Hepatocyte (in vitro differentiated cells): ENCODE measurements at regions not wholly inside any gene's neighbourhood (a gene's known extent, or its start where the extent isn't known, plus 50 kb on each side); places are given as distances from the start of the nearest gene placed in this dataset.
"Not testable (repeated sequence)": the region's sequence is repeated elsewhere in the genome, so short reads cannot be mapped to it uniquely, and the experiment has no call there.

Source experiments
- DNase-seq: peaks from one replicate; pipeline ENCODE4 v3.0.0-alpha.2; 2016; ENCODE audit warnings: low spot score
- H2AFZ ChIP-seq: fragments of 200-600 bp; sonication (generic); 2 replicates; pipeline ENCODE4 v1.6.0; 2016; ENCODE audit warnings: antibody characterized with exemption, mild to moderate bottlenecking
- H3K27ac ChIP-seq: fragments of 200-600 bp; sonication (generic); 2 replicates; pipeline ENCODE4 v1.5.1; 2016; ENCODE audit warnings: mild to moderate bottlenecking
- H3K27me3 ChIP-seq: fragments of 200-600 bp; sonication (generic); 2 replicates; pipeline ENCODE4 v1.6.1; 2016
- H3K36me3 ChIP-seq: fragments of 200-600 bp; sonication (generic); replicated peaks from 2 replicates; pipeline ENCODE4 v1.5.1; 2016; ENCODE audit warnings: low read depth; ENCODE audit not compliant: insufficient read depth
- H3K4me1 ChIP-seq: fragments of 200-600 bp; sonication (generic); 2 replicates; pipeline ENCODE4 v1.5.1; 2016; ENCODE audit warnings: mild to moderate bottlenecking, moderate library complexity; ENCODE audit not compliant: insufficient read depth
- H3K4me2 ChIP-seq: fragments of 200-600 bp; sonication (generic); 2 replicates; pipeline ENCODE4 v1.6.0; 2016
- H3K4me3 ChIP-seq: fragments of 200-600 bp; sonication (generic); 2 replicates; pipeline ENCODE4 v1.5.1; 2016; ENCODE audit warnings: mild to moderate bottlenecking
- H3K79me2 ChIP-seq: fragments of 200-600 bp; sonication (generic); 2 replicates; pipeline ENCODE4 v1.6.0; 2017; ENCODE audit warnings: mild to moderate bottlenecking
- H3K9me2 ChIP-seq: fragments of 200-600 bp; sonication (generic); replicated peaks from 2 replicates; pipeline ENCODE4 v1.6.0; 2017; ENCODE audit warnings: mild to moderate bottlenecking; ENCODE audit not compliant: insufficient read depth
- H3K9me3 ChIP-seq: fragments of 200-600 bp; sonication (generic); 2 replicates; pipeline ENCODE4 v1.5.1; 2016; ENCODE audit warnings: low read depth, mild to moderate bottlenecking
- H4K20me1 ChIP-seq: fragments of 200-600 bp; sonication (generic); 2 replicates; pipeline ENCODE4 v1.6.0; 2016; ENCODE audit warnings: mild to moderate bottlenecking; ENCODE audit not compliant: insufficient read depth, poor library complexity, severe bottlenecking
- CTCF ChIP-seq: fragments of 200-600 bp; sonication (generic); IDR thresholded peaks from 2 replicates; pipeline ENCODE4 v1.5.1; 2016; ENCODE audit warnings: antibody characterized with exemption, mild to moderate bottlenecking; ENCODE audit not compliant: poor library complexity
- EZH2 ChIP-seq: fragments of 200-600 bp; sonication (generic); IDR thresholded peaks from 2 replicates; pipeline ENCODE4 v1.6.1; 2016; ENCODE audit warnings: antibody characterized with exemption, mild to moderate bottlenecking, borderline replicate concordance
- EZH2phosphoT487 ChIP-seq: fragments of 200-600 bp; sonication (generic); IDR thresholded peaks from one replicate; pipeline ENCODE4 v1.6.1; 2018; ENCODE audit warnings: antibody characterized with exemption, mild to moderate bottlenecking, low read depth, moderate library complexity; ENCODE audit not compliant: unreplicated experiment, severe bottlenecking
- WGBS: methylation state at CpG from one replicate; pipeline ENCODE4 v1.1.6; 2016; ENCODE audit warnings: low lambda C conversion rate; ENCODE audit errors: missing lambda C conversion rate; 5-methylcytosine and 5-hydroxymethylcytosine counted together

- Histone ChIP-seq H3K36me3 (no peaks in the 10 kb centered on the region), H2AFZ (no peak overlapping the region), H3K4me1 (no peaks in the 10 kb centered on the region), H3K9me2 (no peaks in the 10 kb centered on the region), H3K4me2 (no peak overlapping the region), H3K79me2 (no peaks in the 10 kb centered on the region), H4K20me1 (no peaks in the 10 kb centered on the region), H3K27me3 (no peaks in the 10 kb centered on the region), H3K27ac (no peak overlapping the region), H3K4me3 (no peak overlapping the region), H3K9me3 (no peaks in the 10 kb centered on the region)
- DNase-seq: no peak
- no peak for TF ChIP-seq EZH2phosphoT487
- TF ChIP-seq EZH2: no peak
- TF ChIP-seq CTCF: no peak
- WGBS: 96% methylated on average over 2 of the region's 2 CpGs
Measured at GRCh38 chr14:34157651-34158050, 206.8 kb upstream of the EGLN3 start.

- Histone ChIP-seq H4K20me1 (no peaks in the 10 kb centered on the region), H3K36me3 (no peaks in the 10 kb centered on the region), H3K27ac (no peak overlapping the region), H3K9me2 (no peaks in the 10 kb centered on the region), H2AFZ (no peak overlapping the region), H3K4me3 (no peak overlapping the region), H3K27me3 (no peaks in the 10 kb centered on the region), H3K4me1 (no peaks in the 10 kb centered on the region), H3K4me2 (no peak overlapping the region), H3K79me2 (no peaks in the 10 kb centered on the region), H3K9me3 (no peaks in the 10 kb centered on the region)
- no peak for DNase-seq
- 62% methylated on average over 3 of the region's 3 CpGs for WGBS
- no peak for TF ChIP-seq CTCF
- no peak for TF ChIP-seq EZH2phosphoT487
- TF ChIP-seq EZH2: no peak
Measured at GRCh38 chr14:34147461-34147860, 196.6 kb upstream of the EGLN3 start.

GRCh38 chr14:34140127-34140526 lies 189.3 kb upstream of the EGLN3 start:
- not testable (repeated sequence) for H3K79me2 ChIP-seq, H3K27ac ChIP-seq, H4K20me1 ChIP-seq, H3K27me3 ChIP-seq, H3K4me1 ChIP-seq, H2AFZ ChIP-seq, H3K4me3 ChIP-seq, H3K9me3 ChIP-seq, H3K9me2 ChIP-seq, DNase-seq, H3K36me3 ChIP-seq
- H3K4me2 ChIP-seq: peak overlapping the region; percentile 46
- WGBS: 58% methylated on average over 6 of the region's 6 CpGs

- H3K36me3 ChIP-seq, H3K4me3 ChIP-seq, H4K20me1 ChIP-seq, H3K9me2 ChIP-seq, H3K27me3 ChIP-seq, H2AFZ ChIP-seq, H3K27ac ChIP-seq, H3K79me2 ChIP-seq, H3K4me1 ChIP-seq, H3K9me3 ChIP-seq: not testable (repeated sequence)
- WGBS: 53% methylated on average over 13 of the region's 13 CpGs
- peak overlapping the region; percentile 46 for H3K4me2 ChIP-seq
- peak; percentile 81 for DNase-seq
Measured at GRCh38 chr14:34139160-34140121, 188.6 kb upstream of the EGLN3 start.
